ENCODE measurements at regions not wholly inside any gene's neighbourhood (a gene's known extent, or its start where the extent isn't known, plus 50 kb on each side); places are given as distances from the start of the nearest gene placed in this dataset.
"Not testable (repeated sequence)": the region's sequence is repeated elsewhere in the genome, so short reads cannot be mapped to it uniquely, and the experiment has no call there.

DNA sequence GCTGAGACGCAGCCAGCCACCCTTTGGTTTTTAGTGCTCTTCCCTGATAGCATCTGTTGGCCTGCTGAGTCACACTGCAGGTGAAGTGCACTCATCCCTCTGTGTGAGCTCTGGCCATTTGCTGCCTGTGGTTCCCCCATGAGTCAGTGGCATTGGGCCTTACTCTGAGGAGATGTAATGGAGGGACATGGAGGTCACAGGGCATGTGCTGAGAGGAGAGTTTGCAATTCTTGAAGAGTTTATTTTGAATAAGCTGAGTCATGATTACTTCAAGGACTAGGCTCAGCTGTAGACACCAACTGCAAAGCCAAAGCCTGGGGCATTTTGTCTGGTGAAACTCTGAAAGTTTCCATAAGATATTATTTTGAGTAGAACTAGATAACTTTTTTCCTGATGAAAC, 200.3 kb downstream of the BCL2L11 start:
- not testable (repeated sequence) for DNase-seq

DNA sequence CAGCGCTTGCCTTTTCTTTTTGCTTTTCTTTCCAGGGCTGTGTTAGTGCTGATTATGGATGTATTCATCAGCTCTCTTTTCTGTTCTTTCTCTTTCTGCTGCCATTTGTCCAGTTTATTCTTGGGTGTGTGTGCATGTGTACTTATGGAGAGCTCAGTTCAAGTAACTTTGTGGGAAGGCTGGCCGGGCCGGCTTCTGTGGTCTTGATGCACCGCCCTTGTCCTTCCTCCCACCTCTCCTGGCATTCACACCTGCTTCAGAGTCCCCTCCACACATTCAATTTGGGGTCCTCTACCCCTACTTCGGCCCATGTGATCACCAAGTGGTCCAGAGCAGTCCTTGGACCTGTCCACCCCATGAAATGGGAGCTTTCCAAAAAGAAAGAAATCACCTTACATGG, 202.7 kb downstream of the BCL2L11 start:
- not testable (repeated sequence) for DNase-seq

- not testable (repeated sequence) for DNase-seq
These were observed 207.0 kb downstream of the BCL2L11 start for GRCh38 chr2:111327726-111328125.

DNA sequence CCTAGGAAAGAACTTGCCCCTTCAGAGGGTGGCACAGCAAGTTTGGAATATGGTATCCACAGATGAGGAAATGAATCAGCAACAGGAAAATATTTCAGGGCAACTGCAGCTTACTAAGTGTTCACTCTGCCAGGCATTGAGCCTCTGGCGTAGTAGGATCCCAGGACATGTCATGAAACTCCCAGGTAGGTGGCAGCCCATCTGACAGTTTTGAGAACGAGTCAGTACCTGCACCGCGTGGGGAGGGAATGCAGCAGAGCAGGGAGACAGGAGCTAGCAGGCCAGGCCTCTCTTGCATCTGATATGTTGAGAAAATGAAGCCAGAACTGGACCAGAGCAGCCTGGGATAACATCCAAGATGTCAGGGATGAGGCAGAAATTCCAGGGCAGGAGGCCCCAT, 208.6 kb downstream of the BCL2L11 start:
- not testable (repeated sequence) for DNase-seq

GRCh38 chr2:111331099-111331724, 210.5 kb downstream of the BCL2L11 start:
- DNase-seq, result not testable (repeated sequence)

GRCh38 chr2:111335220-111335907, 214.7 kb downstream of the BCL2L11 start:
- DNase-seq, result not testable (repeated sequence)

GRCh38 chr2:111338474-111338873, 217.8 kb downstream of the BCL2L11 start:
- DNase-seq, result not testable (repeated sequence)

DNA sequence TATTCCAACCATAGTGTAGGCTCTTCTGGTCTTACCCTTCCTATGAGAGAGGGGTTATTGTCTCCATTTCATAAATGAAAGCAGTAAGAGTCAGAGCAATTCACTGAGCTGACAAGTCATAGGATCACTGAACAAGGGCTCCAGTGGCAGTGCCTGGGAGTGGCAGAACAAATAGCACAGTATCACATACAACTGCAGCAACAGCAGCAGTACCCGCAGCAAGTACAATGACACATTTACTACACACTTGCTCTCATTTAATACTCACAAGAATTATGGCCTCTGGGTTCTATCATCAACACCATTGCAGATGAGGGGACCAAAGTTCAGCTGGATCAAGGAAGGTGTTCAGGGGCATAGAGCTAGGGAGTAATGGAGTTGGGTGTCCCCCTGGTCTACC, 218.8 kb downstream of the BCL2L11 start:
- not testable (repeated sequence) for DNase-seq

DNA sequence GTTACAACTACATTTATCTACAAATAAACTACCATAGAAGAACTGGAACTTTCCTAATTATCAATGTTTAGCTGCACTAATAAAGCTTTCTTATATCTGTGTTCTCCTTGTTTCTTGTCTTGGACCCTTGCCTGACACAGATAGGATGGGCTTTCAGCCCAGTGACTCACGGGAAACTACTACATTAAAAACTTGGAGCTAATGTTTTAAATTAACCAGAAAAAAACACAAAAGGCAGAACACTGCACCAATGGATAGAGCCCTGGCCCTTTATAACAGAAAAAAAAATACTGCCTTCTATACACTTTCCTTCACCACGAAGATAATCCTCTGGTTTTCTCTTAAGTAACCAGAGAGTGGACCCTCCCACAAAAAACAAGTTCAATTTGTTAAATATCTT, 223.9 kb downstream of the BCL2L11 start:
- DNase-seq, result not testable (repeated sequence)

- DNase-seq, result not testable (repeated sequence)
These were observed 224.7 kb downstream of the BCL2L11 start for GRCh38 chr2:111345439-111345838.

DNA sequence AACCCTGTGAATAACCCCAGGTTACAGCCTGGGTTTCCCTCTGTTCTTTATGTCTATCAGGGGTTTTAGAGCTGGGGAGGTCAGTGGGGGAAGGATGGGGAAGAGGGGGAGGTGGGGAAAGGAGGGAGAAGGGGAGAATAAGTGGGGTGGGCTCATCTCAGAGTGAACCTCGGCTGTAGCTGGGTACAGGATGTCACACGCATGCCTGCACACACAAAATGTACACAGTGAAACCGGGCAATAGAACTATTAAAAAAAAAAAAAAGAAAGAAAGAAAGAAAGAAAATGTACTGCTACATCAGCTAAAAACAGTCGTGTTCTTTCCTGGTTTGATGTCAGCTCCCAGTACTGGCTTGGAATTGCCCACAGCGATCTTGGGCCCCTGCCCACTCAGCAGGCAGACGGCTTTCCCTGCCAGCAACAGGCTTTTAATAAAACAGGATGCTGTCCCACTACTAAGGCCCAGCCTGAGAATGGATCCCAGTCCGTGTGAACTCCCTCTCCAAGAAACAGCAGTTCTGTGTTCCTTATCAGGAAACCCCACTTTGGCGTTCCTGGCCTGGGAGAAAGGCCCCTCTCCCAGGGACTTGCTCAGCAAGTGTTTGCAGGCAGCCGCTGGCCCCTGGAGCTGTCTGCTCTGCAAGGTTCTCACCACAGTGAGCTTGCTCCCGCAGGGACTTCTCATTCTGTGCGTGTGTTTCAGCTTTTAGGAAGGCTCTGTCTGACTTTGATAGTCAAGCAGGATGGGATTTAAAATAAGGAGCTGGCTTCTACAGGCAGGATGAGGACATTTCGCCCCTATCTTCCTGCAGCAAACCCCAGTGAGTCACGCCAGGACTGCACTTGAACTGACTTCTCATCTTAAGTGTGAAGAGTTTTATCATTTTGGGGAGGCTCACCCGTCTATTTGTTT, 225.6 kb downstream of the BCL2L11 start:
- not testable (repeated sequence) for DNase-seq

- not testable (repeated sequence) for DNase-seq
These were observed 227.0 kb downstream of the BCL2L11 start for GRCh38 chr2:111347695-111348094.

DNA sequence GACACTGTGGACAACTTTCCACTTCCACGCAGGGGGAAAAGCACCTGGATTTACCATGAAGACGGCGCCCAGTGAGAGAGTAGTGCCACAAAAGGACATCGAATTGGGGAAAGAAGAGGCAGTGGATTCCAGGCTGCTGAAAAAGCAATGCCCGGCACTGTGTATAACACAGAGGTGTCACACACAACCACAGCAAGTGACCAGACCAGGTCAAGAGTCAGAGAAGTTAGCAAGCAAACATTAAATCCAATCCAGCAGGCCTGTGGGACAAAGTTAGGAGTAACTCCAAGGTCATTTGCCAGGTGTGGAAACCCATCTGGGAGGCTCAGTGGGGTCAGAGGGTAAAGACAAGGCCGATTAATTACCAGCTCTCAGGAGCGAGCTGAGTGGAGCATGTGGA, 227.6 kb downstream of the BCL2L11 start:
- DNase-seq, result not testable (repeated sequence)

GRCh38 chr2:111355022-111355817, 234.5 kb downstream of the BCL2L11 start:
- not testable (repeated sequence) for DNase-seq

- DNase-seq, result not testable (repeated sequence)
These were observed 235.3 kb downstream of the BCL2L11 start for GRCh38 chr2:111355823-111356511.

- DNase-seq, result not testable (repeated sequence)
These were observed 235.9 kb downstream of the BCL2L11 start for GRCh38 chr2:111356512-111357031.

- not testable (repeated sequence) for DNase-seq
These were observed 245.4 kb downstream of the BCL2L11 start for GRCh38 chr2:111365986-111366640.

GRCh38 chr2:111366641-111367029, 245.9 kb downstream of the BCL2L11 start:
- not testable (repeated sequence) for DNase-seq

DNA sequence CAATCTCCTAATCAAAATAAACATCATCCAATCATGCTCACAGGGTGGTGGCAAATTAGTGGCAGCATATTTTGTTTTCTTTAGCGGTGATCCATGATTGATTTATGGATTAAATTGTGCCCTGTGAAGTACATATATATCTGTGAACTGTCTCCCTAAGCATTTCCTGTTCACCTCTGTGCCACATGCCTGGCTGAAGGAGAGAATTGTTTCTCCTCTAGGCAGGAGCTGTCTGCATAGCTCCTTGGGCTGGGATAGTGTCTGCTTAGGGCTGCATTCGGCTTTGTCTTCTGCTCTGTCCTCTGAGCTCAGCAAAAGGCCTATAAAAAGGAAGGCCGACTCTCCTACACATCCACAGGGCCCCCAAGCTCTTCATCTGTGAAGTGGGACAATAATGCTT, 246.4 kb downstream of the BCL2L11 start:
- DNase-seq, result not testable (repeated sequence)

DNA sequence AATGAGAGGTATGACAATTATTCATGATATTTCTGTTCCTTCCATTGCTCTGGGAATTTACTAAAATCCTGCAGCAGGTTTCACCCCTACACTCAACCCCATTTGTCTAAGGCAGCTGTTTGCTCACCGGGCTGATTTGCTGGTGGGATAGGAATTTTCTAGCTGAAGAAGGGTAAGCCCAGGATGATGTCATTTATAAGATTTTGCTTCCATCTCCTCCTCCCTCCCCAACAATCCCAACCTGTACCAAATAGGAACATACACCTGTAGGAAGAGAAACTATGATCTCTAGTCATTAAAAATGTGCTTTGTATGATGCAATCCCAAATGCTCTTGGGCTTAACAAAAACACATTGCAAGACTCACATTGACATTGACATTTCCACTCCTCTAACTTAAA, 247.2 kb downstream of the BCL2L11 start:
- not testable (repeated sequence) for DNase-seq

DNA sequence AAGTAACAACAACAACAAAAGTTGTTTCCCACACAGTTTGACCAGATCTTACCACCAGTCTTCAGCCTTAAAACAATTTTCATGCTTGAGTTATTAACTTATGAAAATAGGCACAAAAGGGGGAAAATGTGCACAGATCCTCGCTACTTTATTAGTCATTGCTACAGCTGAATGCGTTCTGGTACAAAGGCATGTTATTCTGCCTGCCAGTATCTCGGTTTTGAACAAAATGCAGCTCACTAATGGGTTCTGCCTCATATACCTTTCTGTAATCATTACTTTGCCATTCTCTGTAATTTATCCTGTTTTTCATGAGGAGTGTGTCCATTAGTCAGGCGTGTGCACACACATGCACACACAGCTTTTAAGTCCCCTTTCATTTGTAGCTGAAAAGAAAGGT, 247.6 kb downstream of the BCL2L11 start:
- DNase-seq, result not testable (repeated sequence)

All from NCI-H524 (cell line).